Ovary (tissue), 7 donors: ENCODE measurements at regions not wholly inside any gene's neighbourhood (a gene's known extent, or its start where the extent isn't known, plus 50 kb on each side); places are given as distances from the start of the nearest gene placed in this dataset.
"Not testable (repeated sequence)": the region's sequence is repeated elsewhere in the genome, so short reads cannot be mapped to it uniquely, and the experiment has no call there.

ENCODE experiments used
- DNase-seq, 5 donors: peaks; one replicate each; pipeline ENCODE4 v3.0.0-alpha.2; 2019 to 2020
- H3K27ac ChIP-seq, 2 donors: fragments of 200-600 bp; one replicate each; pipeline versions ENCODE4 v1.5.1 to v1.8.0; 2019 to 2022
- H3K27me3 ChIP-seq: fragments of 200-600 bp; one replicate; pipeline ENCODE4 v1.8.0; 2022
- H3K36me3 ChIP-seq: fragments of 200-600 bp; sonication (generic); one replicate; pipeline ENCODE4 v1.5.1; 2019
- H3K4me1 ChIP-seq: one replicate; pipeline ENCODE4 v1.8.1; 2013; ENCODE audit warnings: mild to moderate bottlenecking, moderate library complexity; ENCODE audit not compliant: insufficient read depth
- H3K4me3 ChIP-seq: fragments of 200-600 bp; sonication (generic); one replicate; pipeline ENCODE4 v1.5.1; 2017
- H3K9me3 ChIP-seq, 2 donors: fragments of 200-600 bp in 1 of 2; sonication (generic) in 1 of 2; one replicate each; pipeline versions ENCODE4 v1.5.1 to v1.8.1; 2013 to 2019; ENCODE audit warnings: mild to moderate bottlenecking in 1 of 2, moderate library complexity in 1 of 2
- WGBS, 3 donors: extraction: QIAGEN DNeasy Blood & Tissue Kit in 1 of 3; methylation state at CpG; one replicate each; pipeline versions ENCODE4 v1.1.5 to v1.1.7; 2013 to 2017; 5-methylcytosine and 5-hydroxymethylcytosine counted together
- intact Hi-C, 4 donors: fragments of 100-400 bp; cut with DNase I; formaldehyde crosslinking; loops; one replicate each; pipeline versions ENCODE4 v1.11.0 to v1.15.1; 2022 to 2023
- donor health status: DM: no; HTN: no; CAD: no; lungs with moderate emphysema.
- donor health status: DM: no; HTN: no; CAD: no.
- donor health status: Bipolar disorder and iron deficiency.
- donor health status: DM: no; HTN: no; CAD: no.
- donor health status: DM: yes; HTN: yes; CAD: no.

GRCh38 chrX:141066263-141066662, 63.9 kb downstream of the SPANXB1 start:
- H3K27ac ChIP-seq, H3K36me3 ChIP-seq, H3K27me3 ChIP-seq, intact Hi-C loops, DNase-seq, H3K4me3 ChIP-seq, H3K4me1 ChIP-seq, H3K9me3 ChIP-seq: not testable (repeated sequence)
- WGBS, 3 donors = 89 to 95% (median 94%) methylated on average over 3 to 4 of the region's 7 CpGs

- H3K9me3 ChIP-seq, intact Hi-C loops, H3K27ac ChIP-seq, H3K4me1 ChIP-seq, H3K4me3 ChIP-seq, H3K36me3 ChIP-seq, H3K27me3 ChIP-seq: not testable (repeated sequence)
- peak in 1 of 5 donors; percentile 2 for DNase-seq
- 93 to 97% (median 94%) methylated on average over 23 to 30 of the region's 44 CpGs for WGBS, 3 donors
Measured at GRCh38 chrX:141084130-141084529, 81.7 kb downstream of the SPANXB1 start.

DNA sequence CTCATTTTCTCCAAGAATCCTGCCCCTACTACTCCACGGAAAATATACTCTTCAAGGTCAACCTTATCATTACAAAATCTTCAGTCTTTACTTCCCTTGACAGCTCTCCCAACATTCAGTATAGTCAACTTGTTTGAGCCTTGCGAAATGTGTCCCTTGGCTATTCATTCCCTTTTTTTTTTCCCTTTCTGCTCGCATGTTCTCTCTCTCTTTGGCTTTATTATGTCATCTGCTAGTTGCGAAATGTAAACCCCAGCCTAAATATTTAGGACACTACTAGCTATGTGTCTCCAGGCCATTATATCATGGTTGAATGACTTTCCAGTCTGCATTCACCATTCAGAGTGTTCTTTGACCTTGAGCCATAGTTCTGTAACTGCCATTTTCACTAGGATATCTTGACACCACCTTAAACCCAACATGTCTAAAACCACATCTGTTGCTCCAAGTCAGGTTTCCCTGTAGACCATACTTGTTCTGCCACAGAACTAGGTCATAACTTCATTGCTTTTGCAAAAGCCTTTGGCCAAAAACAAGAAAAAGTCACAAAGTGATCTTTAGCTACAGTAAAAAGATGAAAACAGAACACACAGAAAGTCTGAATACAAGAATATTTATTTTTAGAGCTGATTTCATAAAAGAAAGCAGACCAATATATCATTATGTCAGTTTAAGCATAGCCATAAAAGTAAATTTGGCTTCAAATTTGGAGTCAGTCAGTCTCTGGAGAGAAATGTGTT, 73.0 kb downstream of the LDOC1 start:
- H3K4me1 ChIP-seq, H3K9me3 ChIP-seq, H3K27me3 ChIP-seq, intact Hi-C loops, H3K4me3 ChIP-seq, H3K36me3 ChIP-seq, DNase-seq, H3K27ac ChIP-seq: not testable (repeated sequence)
- no CpG with 5 or more reads among the region's 4 CpGs for WGBS, 3 donors

GRCh38 chrX:141111209-141111608, 65.7 kb downstream of the LDOC1 start:
- H3K4me3 ChIP-seq, H3K27ac ChIP-seq, H3K9me3 ChIP-seq, intact Hi-C loops, DNase-seq, H3K4me1 ChIP-seq, H3K36me3 ChIP-seq, H3K27me3 ChIP-seq: not testable (repeated sequence)
- WGBS, 3 donors = 86 to 100% methylated on average over 3 of the region's 5 CpGs; no CpG with 5 or more reads in 1 of the 3 donors
